ENCODE measurements at regions not wholly inside any gene's neighbourhood (a gene's known extent, or its start where the extent isn't known, plus 50 kb on each side); places are given as distances from the start of the nearest gene placed in this dataset.

GRCh38 chr10:30732671-30733070 is 103.1 kb upstream of the LYZL2 start:
- DNase-seq: no peak
- Histone ChIP-seq H3K27me3 (no peaks in the 10 kb centered on the region), H3K4me3 (no peak overlapping the region), H3K27ac (no peak overlapping the region), H3K9me3 (no peaks in the 10 kb centered on the region), H3K4me1 (no peaks in the 10 kb centered on the region), H3K36me3 (no peaks in the 10 kb centered on the region)
- no peak for TF ChIP-seq CTCF (IDR thresholded peaks at IDR 0.05)
- no peak for ATAC-seq
- intact Hi-C loops (cut with DNase I): no loop called here

GRCh38 chr10:30731963-30732362 is 102.4 kb upstream of the LYZL2 start:
- no peaks in the 10 kb centered on the region for H3K9me3 ChIP-seq
- no peak for TF ChIP-seq CTCF (IDR thresholded peaks at IDR 0.05)
- no peak for ATAC-seq
- H3K4me3 ChIP-seq: no peak overlapping the region
- no peak for DNase-seq
- no peaks in the 10 kb centered on the region for H3K36me3 ChIP-seq
- H3K27ac ChIP-seq: no peak overlapping the region
- intact Hi-C loops (cut with DNase I): no loop called here
- H3K4me1 ChIP-seq: no peaks in the 10 kb centered on the region
- H3K27me3 ChIP-seq: no peaks in the 10 kb centered on the region

- no peak for TF ChIP-seq CTCF (IDR thresholded peaks at IDR 0.05)
- intact Hi-C loops (cut with DNase I): no loop called here
- H3K36me3 ChIP-seq: no peaks in the 10 kb centered on the region
- DNase-seq (no peak), ATAC-seq (no peak)
- H3K27ac ChIP-seq: no peak overlapping the region
- H3K27me3 ChIP-seq: no peaks in the 10 kb centered on the region
- no peaks in the 10 kb centered on the region for H3K4me1 ChIP-seq
- no peaks in the 10 kb centered on the region for H3K9me3 ChIP-seq
- H3K4me3 ChIP-seq: no peak overlapping the region
Measured at GRCh38 chr10:30730306-30730705, 100.8 kb upstream of the LYZL2 start.

- H3K27ac ChIP-seq: no peak overlapping the region
- ATAC-seq: no peak
- no peaks in the 10 kb centered on the region for H3K36me3 ChIP-seq
- intact Hi-C loops (cut with DNase I): no loop called here
- TF ChIP-seq CTCF (IDR thresholded peaks at IDR 0.05): no peak
- H3K4me3 ChIP-seq: no peak overlapping the region
- H3K9me3 ChIP-seq: no peaks in the 10 kb centered on the region
- DNase-seq: no peak
- H3K4me1 ChIP-seq: no peaks in the 10 kb centered on the region
- H3K27me3 ChIP-seq: no peaks in the 10 kb centered on the region
Measured at GRCh38 chr10:30728766-30729165, 99.2 kb upstream of the LYZL2 start.

GRCh38 chr10:30728127-30728526 is 98.6 kb upstream of the LYZL2 start:
- ATAC-seq: no peak
- no peak for TF ChIP-seq CTCF (IDR thresholded peaks at IDR 0.05)
- H3K27ac ChIP-seq: no peak overlapping the region
- DNase-seq: no peak
- no peaks in the 10 kb centered on the region for H3K4me1 ChIP-seq
- H3K27me3 ChIP-seq: no peaks in the 10 kb centered on the region
- no peaks in the 10 kb centered on the region for H3K36me3 ChIP-seq
- no peak overlapping the region for H3K4me3 ChIP-seq
- no peaks in the 10 kb centered on the region for H3K9me3 ChIP-seq
- intact Hi-C loops (cut with DNase I): no loop called here

- no peaks in the 10 kb centered on the region for H3K4me1 ChIP-seq
- H3K27me3 ChIP-seq: no peaks in the 10 kb centered on the region
- no peak overlapping the region for H3K4me3 ChIP-seq
- TF ChIP-seq CTCF (IDR thresholded peaks at IDR 0.05): no peak
- H3K9me3 ChIP-seq: no peaks in the 10 kb centered on the region
- ATAC-seq (no peak), DNase-seq (no peak)
- no peak overlapping the region for H3K27ac ChIP-seq
- intact Hi-C loops (cut with DNase I): no loop called here
- H3K36me3 ChIP-seq: no peaks in the 10 kb centered on the region
Measured at GRCh38 chr10:30727524-30727923, 98.0 kb upstream of the LYZL2 start.
